Sigmoid colon (tissue), 4 donors: ENCODE measurements at regions not wholly inside any gene's neighbourhood (a gene's known extent, or its start where the extent isn't known, plus 50 kb on each side); places are given as distances from the start of the nearest gene placed in this dataset.

Source experiments
- POLR2A ChIP-seq, 2 donors: fragments of 450-650 bp; IDR thresholded peaks; one replicate each; pipeline ENCODE4 v1.6.1; 2016; ENCODE audit warnings: antibody characterized with exemption in 2 of 2, mild to moderate bottlenecking in 2 of 2, moderate library complexity in 2 of 2
- POLR2AphosphoS5 ChIP-seq, 4 donors: sonication (generic); formaldehyde crosslinking; IDR thresholded peaks; one replicate each; pipeline ENCODE4 v1.6.1; 2017; ENCODE audit warnings: antibody characterized with exemption in 4 of 4
- TF ChIP-seq, protein P1 (sequence below), 4 experiments: fragments of 450-650 bp in 3 of 4; fragments of 200-600 bp in 1 of 4; IDR thresholded peaks; one replicate each; pipeline ENCODE4 v1.5.1; 2016 to 2019; ENCODE audit warnings: antibody characterized with exemption in 4 of 4, mild to moderate bottlenecking in 3 of 4, moderate library complexity in 2 of 4

DNA sequence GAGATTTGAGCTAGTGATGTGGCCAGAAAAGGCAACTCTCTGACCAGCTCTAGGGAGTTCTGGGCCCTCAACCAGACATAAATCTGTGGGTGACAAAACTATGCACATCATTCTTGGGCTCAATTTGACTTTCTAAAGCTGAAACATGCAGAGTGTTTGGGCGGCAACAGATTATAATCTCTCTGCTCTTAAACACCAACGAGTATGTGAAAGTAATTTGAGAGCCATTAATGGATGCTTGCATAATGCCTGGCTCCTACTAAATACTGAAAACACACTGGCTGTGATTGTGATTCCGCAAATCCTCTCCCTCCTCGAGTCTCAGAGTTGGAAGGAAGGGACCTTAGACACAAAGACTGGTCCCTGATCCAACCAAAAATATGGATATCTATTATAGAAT is 186.7 kb downstream of the UACA start:
- TF ChIP-seq POLR2A (IDR thresholded peaks at IDR 0.05) (no peak), POLR2AphosphoS5 (IDR thresholded peaks at IDR 0.05) (no peak)
- TF ChIP-seq, protein P1, sequence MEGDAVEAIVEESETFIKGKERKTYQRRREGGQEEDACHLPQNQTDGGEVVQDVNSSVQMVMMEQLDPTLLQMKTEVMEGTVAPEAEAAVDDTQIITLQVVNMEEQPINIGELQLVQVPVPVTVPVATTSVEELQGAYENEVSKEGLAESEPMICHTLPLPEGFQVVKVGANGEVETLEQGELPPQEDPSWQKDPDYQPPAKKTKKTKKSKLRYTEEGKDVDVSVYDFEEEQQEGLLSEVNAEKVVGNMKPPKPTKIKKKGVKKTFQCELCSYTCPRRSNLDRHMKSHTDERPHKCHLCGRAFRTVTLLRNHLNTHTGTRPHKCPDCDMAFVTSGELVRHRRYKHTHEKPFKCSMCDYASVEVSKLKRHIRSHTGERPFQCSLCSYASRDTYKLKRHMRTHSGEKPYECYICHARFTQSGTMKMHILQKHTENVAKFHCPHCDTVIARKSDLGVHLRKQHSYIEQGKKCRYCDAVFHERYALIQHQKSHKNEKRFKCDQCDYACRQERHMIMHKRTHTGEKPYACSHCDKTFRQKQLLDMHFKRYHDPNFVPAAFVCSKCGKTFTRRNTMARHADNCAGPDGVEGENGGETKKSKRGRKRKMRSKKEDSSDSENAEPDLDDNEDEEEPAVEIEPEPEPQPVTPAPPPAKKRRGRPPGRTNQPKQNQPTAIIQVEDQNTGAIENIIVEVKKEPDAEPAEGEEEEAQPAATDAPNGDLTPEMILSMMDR (IDR thresholded peaks at IDR 0.05), result no peak
